ENCODE measurements at regions not wholly inside any gene's neighbourhood (a gene's known extent, or its start where the extent isn't known, plus 50 kb on each side); places are given as distances from the start of the nearest gene placed in this dataset.

GRCh38 chr7:52830801-52831200, 204.6 kb upstream of the POM121L12 start:
- DNase-seq (ENCODE audit: low read depth): no peak
- H3K4me3 ChIP-seq (replicated peaks; ENCODE audit: low read depth, low read length): no peak overlapping the region
- TF ChIP-seq CTCF (IDR thresholded peaks at IDR 0.05; ENCODE audit: low read length, missing control alignments): no peak

- no peak for TF ChIP-seq CTCF (IDR thresholded peaks at IDR 0.05; ENCODE audit: low read length, missing control alignments)
- H3K4me3 ChIP-seq (replicated peaks; ENCODE audit: low read depth, low read length): no peak overlapping the region
- no peak for DNase-seq (ENCODE audit: low read depth)
These were observed 208.7 kb upstream of the POM121L12 start for GRCh38 chr7:52826515-52827265.

- no peak overlapping the region for H3K4me3 ChIP-seq (replicated peaks; ENCODE audit: low read depth, low read length)
- TF ChIP-seq CTCF (IDR thresholded peaks at IDR 0.05; ENCODE audit: low read length, missing control alignments): no peak
- DNase-seq (ENCODE audit: low read depth): no peak
These were observed 209.8 kb upstream of the POM121L12 start for GRCh38 chr7:52825611-52826010.

- H3K4me3 ChIP-seq (replicated peaks; ENCODE audit: low read depth, low read length): no peak overlapping the region
- no peak for TF ChIP-seq CTCF (IDR thresholded peaks at IDR 0.05; ENCODE audit: low read length, missing control alignments)
- no peak for DNase-seq (ENCODE audit: low read depth)
These were observed 223.9 kb upstream of the POM121L12 start for GRCh38 chr7:52811537-52811936.

GRCh38 chr7:52799817-52800216, 235.6 kb upstream of the POM121L12 start:
- DNase-seq (ENCODE audit: low read depth): no peak
- H3K4me3 ChIP-seq (replicated peaks; ENCODE audit: low read depth, low read length): no peak overlapping the region
- TF ChIP-seq CTCF (IDR thresholded peaks at IDR 0.05; ENCODE audit: low read length, missing control alignments): no peak

DNA sequence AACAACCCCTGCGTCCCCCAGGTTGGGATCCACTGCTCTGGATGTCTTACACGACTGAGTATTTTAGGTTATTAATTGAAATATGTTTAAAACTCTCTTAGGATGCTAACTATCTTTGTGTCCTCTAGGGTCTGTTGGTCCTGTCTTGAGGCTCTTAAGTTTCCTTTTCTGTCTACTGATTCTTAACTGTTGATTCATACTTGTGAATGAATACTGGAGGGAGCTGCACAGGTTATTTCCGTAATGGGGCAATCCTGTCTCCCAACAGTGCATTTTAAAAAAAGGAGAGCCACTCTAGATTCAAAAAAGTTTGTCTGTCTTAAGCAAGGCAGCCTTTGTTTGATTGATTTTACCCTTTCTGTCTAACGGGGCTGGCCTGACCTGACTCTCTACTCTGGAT, 237.6 kb upstream of the POM121L12 start:
- H3K4me3 ChIP-seq (replicated peaks; ENCODE audit: low read depth, low read length): no peak overlapping the region
- DNase-seq (ENCODE audit: low read depth): no peak
- TF ChIP-seq CTCF (IDR thresholded peaks at IDR 0.05; ENCODE audit: low read length, missing control alignments): no peak

GRCh38 chr7:52794621-52795020, 240.8 kb upstream of the POM121L12 start:
- DNase-seq (ENCODE audit: low read depth): no peak
- TF ChIP-seq CTCF (IDR thresholded peaks at IDR 0.05; ENCODE audit: low read length, missing control alignments): no peak
- no peak overlapping the region for H3K4me3 ChIP-seq (replicated peaks; ENCODE audit: low read depth, low read length)
